Loucy (cell line): ENCODE measurements at regions not wholly inside any gene's neighbourhood (a gene's known extent, or its start where the extent isn't known, plus 50 kb on each side); places are given as distances from the start of the nearest gene placed in this dataset.

ENCODE experiments used
- CTCF ChIP-seq: fragments of 200-600 bp; sonication (generic); conservative IDR thresholded peaks from 2 replicates; pipeline ENCODE4 v1.5.1; 2014; ENCODE audit warnings: mild to moderate bottlenecking, antibody characterized with exemption, low read length
- EZH2phosphoT487 ChIP-seq: fragments of 200-600 bp; IDR thresholded peaks from 2 replicates; pipeline ENCODE4 v1.6.1; 2018; ENCODE audit warnings: antibody characterized with exemption, mild to moderate bottlenecking, moderate library complexity, borderline replicate concordance

GRCh38 chr7:83798489-83798888 is 149.6 kb upstream of the SEMA3E start:
- TF ChIP-seq CTCF, result no peak
- TF ChIP-seq EZH2phosphoT487, result no peak
